ENCODE measurements at regions not wholly inside any gene's neighbourhood (a gene's known extent, or its start where the extent isn't known, plus 50 kb on each side); places are given as distances from the start of the nearest gene placed in this dataset.
"Not testable (repeated sequence)": the region's sequence is repeated elsewhere in the genome, so short reads cannot be mapped to it uniquely, and the experiment has no call there.

DNA sequence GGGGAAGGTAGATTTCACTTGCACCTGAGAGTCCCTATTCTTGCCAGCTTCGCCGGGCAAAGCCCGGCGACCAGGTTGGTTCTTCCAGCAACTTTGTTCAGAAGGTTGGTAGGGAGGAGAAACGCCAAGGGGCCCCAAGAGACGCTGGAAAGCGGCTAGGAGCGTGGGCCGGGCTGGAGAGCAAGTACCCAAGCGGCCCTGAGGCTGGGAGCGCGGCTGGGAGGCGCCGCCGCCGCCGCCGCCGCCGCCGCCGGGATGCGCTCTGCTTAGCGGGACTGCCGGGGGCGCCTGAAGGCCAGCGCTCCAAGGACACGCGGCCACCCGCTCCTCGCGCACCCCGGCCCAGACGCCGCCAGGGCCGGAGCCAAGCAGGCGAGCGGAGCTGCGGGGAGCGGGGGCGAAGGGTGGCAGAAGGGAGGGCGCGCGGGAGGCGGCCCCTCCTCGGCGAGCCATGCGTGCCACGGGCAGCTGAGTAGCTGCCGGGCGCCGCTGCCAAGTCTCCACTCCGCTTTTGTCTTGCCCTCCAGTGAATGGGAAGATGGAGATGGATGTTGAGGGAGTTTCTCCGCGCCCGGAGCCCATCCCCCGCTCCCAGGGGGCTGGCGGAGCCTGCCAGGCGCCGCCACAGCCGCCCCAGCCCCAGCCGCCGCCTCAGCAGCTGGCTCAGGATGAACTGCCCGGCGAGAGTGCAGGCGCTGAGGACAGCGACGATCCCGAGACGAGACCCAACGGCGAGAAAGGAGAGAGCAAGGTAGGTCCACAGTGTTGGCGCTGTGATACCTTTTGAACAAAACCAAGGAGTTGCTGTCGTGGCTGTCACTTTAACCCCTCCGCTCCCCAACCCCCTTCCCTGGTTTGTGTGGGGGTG lies 227.4 kb upstream of the AZI2 start:
- DNase-seq = peak; percentile 8

GRCh38 chr3:28576614-28577200 lies 228.1 kb upstream of the AZI2 start:
- no peak for DNase-seq

- DNase-seq = no peak
Observed at GRCh38 chr3:28577941-28578500, 229.4 kb upstream of the AZI2 start.

- DNase-seq = no peak
Observed at GRCh38 chr3:28586325-28586724, 237.7 kb upstream of the AZI2 start.

GRCh38 chr3:28587723-28588122 lies 239.1 kb upstream of the AZI2 start:
- no peak for DNase-seq

- no peak for DNase-seq
Observed at GRCh38 chr3:28590216-28590615, 241.6 kb upstream of the AZI2 start.

DNA sequence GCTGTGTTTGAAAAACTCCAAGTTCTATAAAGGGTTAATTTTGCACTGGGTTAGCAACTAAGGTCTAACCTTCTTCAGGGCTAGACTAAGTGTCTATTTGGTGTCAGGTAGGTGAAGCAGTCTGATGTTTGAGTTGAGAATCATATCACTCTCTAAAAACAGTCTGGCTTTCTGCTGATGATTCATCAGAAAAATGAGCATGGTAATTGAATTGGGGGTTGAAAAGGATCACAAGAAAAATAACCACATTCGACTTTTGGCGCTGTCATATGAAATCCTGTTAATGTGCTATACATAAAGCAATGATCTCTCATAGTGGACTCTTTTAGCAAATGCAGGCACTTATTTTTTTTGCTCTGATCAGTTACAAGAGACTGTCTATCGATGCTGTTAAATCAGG lies 242.2 kb upstream of the AZI2 start:
- no peak for DNase-seq

DNA sequence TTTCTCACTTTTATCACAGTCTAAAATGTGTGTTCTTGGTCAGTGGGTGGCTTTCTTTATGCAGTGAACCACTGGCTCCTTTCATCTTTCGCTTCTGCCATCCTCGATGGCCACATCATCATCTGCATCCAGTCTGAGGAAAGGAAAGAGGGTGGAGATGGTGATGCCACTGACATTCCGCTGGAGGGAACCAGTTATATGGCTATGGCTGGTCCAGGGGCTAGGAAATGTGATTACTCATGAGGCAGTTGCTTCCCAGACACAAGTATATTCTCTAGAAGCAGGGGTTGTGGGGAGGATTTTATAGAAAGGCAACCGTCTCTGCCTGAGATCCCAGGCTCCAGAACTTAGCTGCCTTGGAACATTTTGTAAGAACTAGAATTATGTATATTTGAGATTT lies 246.7 kb upstream of the AZI2 start:
- no peak for DNase-seq

DNA sequence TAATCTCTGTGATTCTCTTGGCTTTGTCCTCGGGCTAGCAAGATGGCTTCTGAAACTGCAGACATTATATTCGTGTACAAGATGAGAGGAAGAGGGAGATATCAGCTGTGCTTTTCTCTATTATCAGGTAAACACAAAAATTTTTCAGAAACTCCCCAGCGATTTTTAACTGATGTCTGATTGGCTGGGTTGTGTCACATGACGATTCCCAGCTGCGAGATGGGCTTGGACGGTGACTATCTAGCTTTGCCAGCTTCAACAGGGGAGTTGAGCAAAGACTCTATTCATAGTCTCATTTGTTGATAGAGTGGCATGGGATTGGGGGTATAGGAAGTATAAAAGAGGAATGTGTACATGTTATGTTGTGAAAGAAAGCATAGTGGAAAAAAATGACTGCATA lies 248.8 kb upstream of the AZI2 start:
- DNase-seq = no peak

DNA sequence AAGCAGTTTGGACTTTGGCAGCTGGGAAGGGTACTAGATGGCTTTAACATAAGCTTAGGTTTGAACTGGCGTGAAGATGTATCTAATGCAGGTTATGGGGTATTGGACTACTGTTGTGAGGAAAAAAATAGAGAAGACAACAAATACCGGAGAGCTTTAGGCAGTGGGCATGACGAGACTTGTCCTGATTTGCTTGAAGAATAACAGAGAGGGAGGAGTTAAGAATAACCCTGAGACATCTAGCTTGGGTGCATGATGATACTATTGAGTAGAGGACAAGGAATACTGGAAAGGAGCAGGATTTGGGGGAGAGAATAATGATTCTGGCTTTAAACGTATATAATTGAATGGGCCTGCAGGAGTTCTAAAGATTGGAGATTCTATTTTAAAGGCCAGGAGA lies 249.5 kb upstream of the AZI2 start:
- DNase-seq = no peak

GRCh38 chr3:28601291-28601690 lies 252.7 kb upstream of the AZI2 start:
- DNase-seq = no peak

DNA sequence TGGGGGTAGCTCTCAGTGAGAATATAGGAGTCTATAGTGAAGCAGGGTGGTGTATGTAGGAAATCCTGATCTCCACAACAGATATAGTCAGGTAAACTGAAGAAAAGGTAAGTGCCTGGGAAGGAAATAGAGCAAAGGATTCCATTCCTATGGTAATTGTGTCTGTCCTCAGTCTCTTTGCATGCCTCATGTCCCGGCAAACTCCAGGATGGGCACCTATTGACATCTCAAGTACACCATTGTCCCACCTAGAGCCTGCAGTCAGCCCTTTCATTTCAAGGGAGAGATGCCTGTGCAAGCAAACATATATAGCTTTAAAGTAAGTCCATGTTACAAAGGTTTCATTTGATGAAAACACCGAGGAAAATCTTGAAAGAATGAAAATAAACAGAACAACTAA lies 257.7 kb upstream of the AZI2 start:
- DNase-seq = no peak

DNA sequence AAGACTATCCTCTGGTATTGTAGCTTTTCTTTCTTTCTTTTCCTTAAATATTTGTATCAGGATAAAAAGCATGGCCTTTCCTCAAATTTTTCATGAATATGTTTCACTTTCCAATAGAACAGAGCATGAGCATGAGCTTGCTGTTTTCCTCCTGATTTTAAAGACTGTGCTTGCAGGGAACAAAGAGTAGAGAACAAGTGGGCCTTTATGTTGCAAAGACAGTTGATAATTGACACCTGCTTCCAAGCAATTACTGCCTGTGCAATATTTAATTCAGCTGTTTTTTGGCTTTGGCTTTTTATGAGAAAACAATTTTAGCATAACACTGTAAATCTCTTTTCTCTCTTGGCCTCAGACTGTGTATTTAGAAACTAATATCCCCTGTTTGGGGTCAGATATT lies 263.6 kb upstream of the AZI2 start:
- DNase-seq = no peak

DNA sequence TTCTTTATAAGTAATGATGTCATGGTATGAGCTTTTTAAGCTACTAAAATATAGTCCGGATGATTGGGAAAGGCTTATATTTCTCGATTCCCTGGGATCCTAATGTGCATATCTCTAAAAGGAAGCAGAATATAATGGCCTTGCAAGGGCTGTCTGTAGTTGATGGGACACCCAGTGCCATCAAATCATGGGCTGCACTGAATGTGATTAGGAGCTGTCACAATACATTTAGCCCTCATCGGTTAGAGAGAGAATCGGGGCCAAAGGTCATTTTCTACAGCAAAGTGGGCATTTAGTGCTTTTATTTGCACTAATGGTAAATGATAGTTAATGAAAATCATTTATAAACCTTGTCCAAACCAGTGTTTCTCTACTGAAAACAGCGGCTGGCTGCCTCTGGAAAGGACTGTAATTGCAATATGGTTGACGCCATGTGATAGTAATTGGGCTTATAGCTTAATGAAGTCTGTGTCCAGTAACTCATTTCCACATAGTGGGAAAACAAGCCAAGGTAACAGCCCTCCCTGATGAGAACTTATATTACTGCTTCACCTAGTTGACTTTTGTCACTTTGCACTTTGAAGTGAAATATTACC lies 265.0 kb upstream of the AZI2 start:
- DNase-seq = no peak

- DNase-seq = no peak
Observed at GRCh38 chr3:28615071-28615470, 266.4 kb upstream of the AZI2 start.

GRCh38 chr3:28615971-28616370 lies 267.3 kb upstream of the AZI2 start:
- no peak for DNase-seq

- DNase-seq = no peak
Observed at GRCh38 chr3:28617821-28618220, 269.2 kb upstream of the AZI2 start.

DNA sequence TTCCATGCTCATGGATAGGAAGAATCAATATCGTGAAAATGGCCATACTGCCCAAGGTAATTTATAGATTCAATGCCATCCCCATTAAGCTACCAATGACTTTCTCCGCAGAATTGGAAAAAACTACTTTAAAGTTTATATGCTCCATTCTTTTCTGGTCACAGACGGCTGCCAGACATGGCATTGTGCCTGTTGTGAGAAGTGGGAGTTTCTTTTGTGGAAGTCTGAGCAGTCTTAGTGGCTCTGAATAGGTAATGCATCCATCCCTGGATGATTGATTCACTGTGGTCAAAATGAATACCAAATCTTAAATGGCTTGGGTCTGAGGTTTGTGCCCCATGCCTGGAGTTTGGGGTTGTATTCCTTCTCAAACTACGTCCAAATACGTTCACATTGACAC lies 274.5 kb upstream of the AZI2 start:
- DNase-seq = no peak

- no peak for DNase-seq
Observed at GRCh38 chr3:28624084-28624483, 275.5 kb upstream of the AZI2 start.

GRCh38 chr3:28627843-28628242 lies 279.2 kb upstream of the AZI2 start:
- DNase-seq = not testable (repeated sequence)

- no peak for DNase-seq
Observed at GRCh38 chr3:28634019-28634418, 285.4 kb upstream of the AZI2 start.

GRCh38 chr3:28637742-28638141 lies 289.1 kb upstream of the AZI2 start:
- DNase-seq = no peak

DNA sequence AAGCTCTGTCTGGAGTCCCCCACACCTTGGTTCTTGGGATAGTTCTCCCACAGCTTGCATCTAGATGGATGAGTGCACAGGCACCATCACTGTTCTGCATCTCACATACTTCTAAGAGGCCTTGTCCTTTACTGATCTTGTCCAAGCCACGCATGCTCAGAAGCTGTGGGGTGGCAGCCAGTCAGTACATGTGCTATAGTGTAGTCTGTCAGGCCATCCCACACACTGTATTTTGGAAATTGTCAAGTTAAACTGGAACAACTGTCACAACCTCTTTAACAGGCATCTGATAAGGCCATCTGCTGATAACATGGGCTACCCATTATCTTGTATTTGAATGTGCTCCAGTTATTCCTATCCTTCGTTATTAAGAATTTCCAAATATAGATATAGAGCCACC lies 296.5 kb upstream of the AZI2 start:
- no peak for DNase-seq

- no peak for DNase-seq
Observed at GRCh38 chr3:28646435-28646834, 297.8 kb upstream of the AZI2 start.

All from activated naive CD4-positive, alpha-beta T cell treated with anti-CD3 and anti-CD28 coated beads, Interleukin-2, amount 50 U/mL, for 16 hours (primary cell).